GM18870 (cell line): ENCODE measurements at regions not wholly inside any gene's neighbourhood (a gene's known extent, or its start where the extent isn't known, plus 50 kb on each side); places are given as distances from the start of the nearest gene placed in this dataset.
"Not testable (repeated sequence)": the region's sequence is repeated elsewhere in the genome, so short reads cannot be mapped to it uniquely, and the experiment has no call there.

Experiments
- ATAC-seq: cut with Tn5 transposase; IDR thresholded peaks from one replicate; pipeline ENCODE4 v1.9.1; 2021; ENCODE audit warnings: moderate library complexity; ENCODE audit not compliant: unreplicated experiment

DNA sequence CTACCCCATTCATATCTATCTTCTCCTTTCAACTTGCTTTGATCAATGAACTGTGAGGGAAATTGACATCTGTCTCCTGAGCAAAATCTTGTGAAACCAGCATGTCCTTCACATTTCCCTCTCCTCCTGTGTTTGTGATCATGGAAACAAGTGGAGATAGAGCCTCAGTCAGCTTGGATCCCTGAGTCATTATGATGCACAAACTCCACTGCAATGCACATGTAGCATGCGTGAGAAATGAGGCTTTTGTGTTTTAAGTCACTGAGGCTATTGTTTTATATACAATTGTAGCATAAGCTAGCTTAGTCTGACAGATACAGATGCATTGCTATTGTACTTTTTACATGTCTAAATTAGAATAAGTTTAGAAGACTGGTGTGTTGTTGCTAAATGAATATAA, 85.2 kb upstream of the HNMT start:
- no peak for ATAC-seq

DNA sequence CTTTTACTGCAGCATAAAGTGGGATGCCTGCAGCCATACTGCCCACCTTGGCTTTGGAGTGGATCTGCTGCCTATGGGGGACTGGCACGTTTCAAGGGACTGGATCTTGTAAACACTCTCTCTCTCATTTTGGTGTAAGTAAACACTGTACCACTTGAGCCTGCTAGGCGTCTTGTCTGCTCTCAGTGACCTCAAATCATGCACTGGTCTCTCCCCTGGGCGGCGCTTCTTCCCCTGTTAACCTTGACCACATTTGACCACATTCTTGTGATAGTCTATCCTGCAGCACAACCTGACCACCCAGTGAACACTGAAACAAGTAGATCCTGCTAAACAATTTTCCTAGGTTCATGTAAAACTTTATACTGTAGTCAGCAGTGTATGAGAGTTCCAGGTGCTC, 82.6 kb upstream of the HNMT start:
- no peak for ATAC-seq

DNA sequence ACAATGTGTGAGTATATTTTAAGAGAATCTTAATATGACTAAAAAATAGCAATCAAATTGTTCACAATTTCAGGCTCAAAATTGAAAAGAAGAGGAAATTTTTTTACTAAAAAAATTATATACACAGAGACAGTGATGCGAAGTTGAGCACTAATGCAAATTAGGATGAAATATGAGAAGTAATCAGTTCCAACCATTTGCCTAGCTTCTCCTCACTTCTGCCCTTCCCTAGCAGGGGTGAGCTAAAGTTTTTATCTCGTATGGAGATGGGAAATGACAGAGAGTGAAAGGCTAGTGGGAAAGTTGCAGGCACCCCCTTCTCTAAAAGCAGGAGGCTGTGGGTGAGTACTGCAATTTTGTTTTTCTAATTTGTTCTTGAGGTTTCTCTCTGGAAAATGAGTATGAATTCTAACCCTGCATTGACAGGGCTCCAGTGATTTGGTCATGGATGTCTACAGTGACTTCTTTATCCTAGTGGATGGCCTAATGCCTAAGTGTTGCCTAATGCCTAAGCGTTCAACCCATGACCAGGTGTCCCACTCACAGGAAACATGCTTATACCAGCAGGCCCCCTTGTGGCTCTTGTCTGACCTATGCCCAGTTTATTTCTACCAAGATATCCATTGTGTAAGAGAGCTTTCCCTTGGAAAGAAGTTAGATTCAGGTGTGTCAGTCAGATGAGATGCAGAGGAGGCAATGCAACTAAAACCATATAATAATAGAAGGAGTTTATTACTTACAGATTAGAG, 78.0 kb upstream of the HNMT start:
- ATAC-seq, result no peak

DNA sequence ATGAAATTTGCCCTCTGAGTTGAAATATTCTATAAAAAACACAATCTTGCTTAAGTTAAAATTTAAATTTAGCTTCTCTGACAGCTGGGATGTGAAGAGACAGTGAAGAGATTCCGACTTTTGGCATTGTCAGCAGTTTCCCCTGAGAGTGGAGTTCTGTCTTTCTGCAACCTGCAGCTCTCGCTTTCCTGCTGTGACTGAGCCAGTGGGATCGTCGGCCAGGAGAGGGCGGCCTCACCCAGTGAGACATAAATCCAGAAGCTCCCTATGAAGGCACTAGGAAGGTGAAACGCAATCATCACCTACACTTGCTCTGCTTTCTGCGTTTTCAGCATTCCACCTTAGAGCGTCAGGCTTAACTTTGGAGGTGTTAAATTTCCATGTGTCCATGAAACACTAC, 75.4 kb upstream of the HNMT start:
- no peak for ATAC-seq

DNA sequence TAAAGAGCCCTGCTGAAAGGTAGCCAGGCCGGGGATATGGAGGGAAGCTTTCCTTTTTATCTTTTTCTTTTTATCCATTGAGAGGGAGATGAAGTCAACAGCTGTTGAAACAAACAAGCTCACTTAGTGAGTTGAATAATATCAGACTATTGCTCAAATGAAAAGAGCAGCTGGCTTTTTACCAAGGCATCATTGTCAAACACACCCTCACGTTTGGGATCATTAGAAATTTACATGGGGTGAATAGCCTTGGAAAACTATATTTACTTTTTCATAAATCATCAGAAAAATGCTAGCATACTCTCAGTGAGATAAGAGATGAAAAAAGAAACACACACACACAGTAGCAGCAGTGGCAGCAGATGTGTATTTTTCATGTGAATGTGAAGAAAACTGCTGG, 71.5 kb upstream of the HNMT start:
- no peak for ATAC-seq

DNA sequence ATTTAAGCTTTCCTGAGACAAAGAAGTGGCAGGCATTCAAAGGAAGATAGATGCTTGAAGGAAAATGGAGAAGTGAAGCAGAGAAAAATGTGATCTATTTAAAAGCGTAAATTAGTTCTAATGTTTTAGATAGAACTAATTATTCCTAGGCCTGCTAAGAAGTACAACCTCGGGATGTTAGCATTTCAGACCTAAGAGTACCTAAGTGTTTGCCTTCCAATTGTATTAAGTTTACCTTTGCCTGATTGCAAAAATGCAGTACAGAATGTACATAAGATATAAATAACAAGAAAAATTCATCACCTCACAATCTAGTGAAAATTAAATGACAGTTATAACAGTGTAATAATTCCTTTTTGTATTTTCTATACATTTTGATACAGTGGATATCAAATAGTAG, 71.1 kb upstream of the HNMT start:
- ATAC-seq, result no peak

DNA sequence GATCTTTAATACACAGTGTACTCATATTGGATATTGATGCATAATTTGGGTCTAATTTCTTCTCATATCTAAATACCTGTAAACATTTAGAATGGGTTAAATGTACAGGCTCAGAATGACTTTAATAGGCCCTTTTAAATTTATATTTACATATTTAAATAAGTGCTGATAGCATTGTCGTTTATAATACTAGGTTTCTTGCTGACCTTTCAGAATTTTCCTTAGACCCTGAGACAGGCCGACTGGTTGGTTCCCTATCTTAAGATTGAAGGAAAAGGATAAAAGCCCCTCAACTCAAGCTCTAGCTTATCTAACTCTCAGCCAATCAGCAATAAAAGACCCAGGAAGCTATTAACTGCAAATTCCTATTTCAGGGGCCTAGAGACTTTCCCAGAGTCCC, 67.8 kb upstream of the HNMT start:
- no peak for ATAC-seq

DNA sequence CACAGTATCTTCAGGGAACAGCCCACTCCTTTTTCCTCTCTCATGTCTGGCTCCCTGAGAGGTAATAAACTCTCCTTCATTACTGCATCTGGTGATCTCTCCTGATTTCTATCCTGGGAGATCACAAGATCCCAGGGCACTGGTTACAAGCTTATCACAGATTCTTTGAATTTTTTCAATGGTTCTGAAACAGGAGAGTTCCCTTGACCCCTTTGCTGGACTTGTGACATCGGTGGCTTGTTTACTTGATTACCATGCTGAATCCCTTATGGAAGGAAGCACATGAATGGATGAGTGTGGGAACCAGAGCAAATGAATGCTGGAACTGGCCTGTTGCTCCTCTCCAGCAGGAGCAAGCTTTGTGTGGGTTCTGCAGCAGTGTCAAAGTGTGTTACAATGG, 67.2 kb upstream of the HNMT start:
- ATAC-seq, result no peak

DNA sequence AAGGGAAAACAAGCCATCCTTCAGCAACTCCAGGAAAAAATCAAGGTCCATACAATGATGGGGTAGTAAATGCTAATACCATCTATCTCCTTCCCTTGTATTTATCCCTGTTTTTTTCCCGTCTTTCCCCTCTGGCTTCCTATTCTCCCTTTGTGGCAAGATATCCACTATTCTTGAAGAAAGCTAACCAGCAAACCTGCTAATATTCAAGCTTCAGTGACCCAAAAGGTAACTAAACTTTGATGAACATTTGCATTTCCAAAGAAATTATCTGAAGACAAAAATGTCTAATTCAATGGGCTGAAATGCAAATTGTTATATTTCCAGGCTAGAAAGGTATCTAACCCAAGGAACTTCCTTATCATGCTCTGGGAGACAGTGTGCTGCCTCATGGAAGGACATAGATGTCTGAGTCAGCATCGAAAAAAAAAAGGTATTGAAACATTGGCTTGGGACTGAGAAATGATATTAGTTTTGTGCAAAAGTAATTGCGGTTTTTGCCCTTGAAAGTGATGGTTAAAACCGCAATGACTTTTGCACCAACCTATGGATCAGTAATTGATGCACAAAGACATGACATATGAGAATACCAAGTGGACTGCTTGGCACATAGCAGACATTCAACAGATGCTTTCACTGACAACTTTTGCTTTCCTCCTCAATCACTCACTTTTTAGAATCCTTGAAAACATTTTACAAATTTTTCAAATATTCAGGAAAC, 63.7 kb upstream of the HNMT start:
- no peak for ATAC-seq

DNA sequence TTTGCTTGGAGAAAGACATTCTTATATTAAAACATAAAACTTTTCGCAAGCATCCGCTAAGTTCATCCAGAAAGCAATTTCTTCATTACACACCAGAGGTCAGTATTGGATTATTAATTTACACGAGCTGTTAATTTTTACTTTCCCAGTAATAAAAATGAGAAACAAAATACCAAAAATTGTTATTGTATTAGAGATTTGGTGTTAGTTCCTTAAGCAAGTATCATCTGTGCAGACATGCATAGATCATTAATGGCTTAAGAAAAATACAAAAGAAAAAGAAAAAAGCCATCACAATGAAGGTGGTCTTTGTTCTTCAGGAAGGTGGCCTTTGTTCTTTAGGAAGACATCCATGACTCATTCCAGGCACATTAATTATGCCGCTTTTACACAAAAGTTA, 53.6 kb upstream of the HNMT start:
- no peak for ATAC-seq

DNA sequence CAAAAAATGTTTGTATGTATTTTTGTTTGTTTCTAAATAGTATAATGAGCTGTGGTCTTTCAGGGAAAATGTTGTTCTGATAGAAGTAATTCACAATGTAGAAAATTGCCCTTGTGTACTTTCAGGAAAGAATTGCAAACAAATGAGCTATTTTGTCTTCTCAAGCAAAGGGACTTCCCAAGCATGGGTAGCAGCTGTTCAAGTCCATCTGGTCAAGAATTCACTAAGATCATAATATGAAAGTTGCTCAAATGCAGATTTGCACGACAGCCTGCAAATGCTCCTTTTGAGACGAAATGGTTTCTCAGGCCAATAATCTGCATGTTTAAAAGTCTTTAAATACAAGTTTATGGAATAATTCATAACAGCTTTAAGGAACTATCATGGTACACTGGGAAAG, 51.9 kb upstream of the HNMT start:
- peak; percentile 55 for ATAC-seq

DNA sequence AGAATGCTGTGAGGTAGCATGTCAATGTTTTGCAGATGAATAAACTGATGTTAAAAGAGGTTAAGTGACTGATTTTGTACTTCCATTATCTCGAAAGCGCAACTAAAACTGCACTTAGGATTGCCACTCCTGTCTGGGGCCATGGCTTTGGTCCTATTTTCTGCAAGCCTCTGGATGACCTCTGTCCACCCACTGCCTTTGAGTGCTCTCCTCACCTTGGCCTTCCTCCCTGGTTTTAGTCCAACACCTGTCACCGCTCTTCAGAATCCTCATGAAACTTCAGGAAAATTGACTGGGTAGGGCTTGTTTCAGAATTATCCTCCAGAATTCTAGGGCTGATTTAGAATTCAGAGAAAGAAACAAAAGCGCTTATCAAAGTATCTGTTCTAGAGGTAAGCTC, 51.1 kb upstream of the HNMT start:
- no peak for ATAC-seq

DNA sequence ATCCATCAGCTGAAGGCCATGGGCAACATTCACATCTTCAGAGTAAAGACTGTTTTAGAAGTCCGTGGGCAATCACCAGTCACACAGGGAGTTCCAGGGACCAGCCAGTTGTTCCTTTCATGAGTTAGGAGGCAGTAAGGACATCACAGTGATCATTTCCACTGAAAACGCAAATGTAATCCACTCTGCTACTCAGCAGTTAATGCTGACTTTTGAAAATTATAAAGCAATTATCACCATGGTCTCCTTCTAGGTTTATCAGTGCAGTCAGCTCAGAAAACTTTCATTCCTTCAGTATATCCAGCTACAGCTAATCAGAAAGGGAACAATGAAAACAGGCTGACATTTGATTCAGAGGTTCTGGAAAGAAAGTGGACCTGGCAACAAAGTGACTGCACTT, 50.6 kb upstream of the HNMT start:
- ATAC-seq, result not testable (repeated sequence)
